ENCODE measurements at regions not wholly inside any gene's neighbourhood (a gene's known extent, or its start where the extent isn't known, plus 50 kb on each side); places are given as distances from the start of the nearest gene placed in this dataset.

- TF ChIP-seq POLR2AphosphoS5 (IDR thresholded peaks at IDR 0.05; ENCODE audit: low read depth, low read length) (no peak), REST (IDR thresholded peaks at IDR 0.05; ENCODE audit: insufficient read depth in 1 of 2, low read depth in 2 of 2, low read length in 1 of 2) (no peak), SIN3A (IDR thresholded peaks at IDR 0.05; ENCODE audit: borderline replicate concordance, insufficient read depth, low read depth, low read length) (no peak), CTCF (IDR thresholded peaks at IDR 0.05) (no peak), TCF7L2 (IDR thresholded peaks at IDR 0.05; ENCODE audit: low read depth, low read length) (no peak)
- ATAC-seq = no peak
- intact Hi-C loops (cut with micrococcal nuclease; ENCODE audit: unreplicated experiment) (no loop called here), in situ Hi-C loops (cut with HindIII; ENCODE audit: low pct_unique_long_range_greater_than_20kb, low sequenced_read_pairs) (no loop called here)
- no peak overlapping the region for H3K4me3 ChIP-seq (ENCODE audit: low read depth in 2 of 2, low read length in 2 of 2)
- H3K27ac ChIP-seq (ENCODE audit: low read length) = no peak overlapping the region
- ChIA-PET CTCF (no interaction called here), POLR2A (no interaction called here)
- no peaks in the 10 kb centered on the region for H3K36me3 ChIP-seq (ENCODE audit: control insufficient read depth, insufficient read depth, low read length)
- H3K27me3 ChIP-seq (ENCODE audit: control insufficient read depth, insufficient read depth, low read length) = peaks cover 2% of the 10 kb centered on the region; the same call in 1 of the 2 replicates
- no peaks in the 10 kb centered on the region for H3K9me3 ChIP-seq (ENCODE audit: control insufficient read depth, insufficient read depth, low read depth, low read length)
- H3K4me1 ChIP-seq (ENCODE audit: control insufficient read depth, insufficient read depth, low read length) = no peaks in the 10 kb centered on the region
- DNase-seq (ENCODE audit: low read depth, low spot score) = no peak
- BruUV-seq (replicated peaks) = no TSS peak
Measured at GRCh38 chr4:41443340-41444079, 94.4 kb upstream of the LIMCH1 start.

GRCh38 chr4:41446391-41446790 lies 91.6 kb upstream of the LIMCH1 start:
- H3K4me1 ChIP-seq (ENCODE audit: control insufficient read depth, insufficient read depth, low read length) = no peaks in the 10 kb centered on the region
- in situ Hi-C loops (cut with HindIII; ENCODE audit: low pct_unique_long_range_greater_than_20kb, low sequenced_read_pairs) = no loop called here
- CTCF ChIA-PET = no interaction called here
- no peaks in the 10 kb centered on the region for H3K9me3 ChIP-seq (ENCODE audit: control insufficient read depth, insufficient read depth, low read depth, low read length)
- ATAC-seq (no peak), DNase-seq (ENCODE audit: low read depth, low spot score) (no peak)
- no peak overlapping the region for H3K27ac ChIP-seq (ENCODE audit: low read length)
- TF ChIP-seq REST (IDR thresholded peaks at IDR 0.05; ENCODE audit: insufficient read depth in 1 of 2, low read depth in 2 of 2, low read length in 1 of 2) = no peak
- TF ChIP-seq POLR2AphosphoS5 (IDR thresholded peaks at IDR 0.05; ENCODE audit: low read depth, low read length) = no peak
- TF ChIP-seq SIN3A (IDR thresholded peaks at IDR 0.05; ENCODE audit: borderline replicate concordance, insufficient read depth, low read depth, low read length) = no peak
- no peak for TF ChIP-seq TCF7L2 (IDR thresholded peaks at IDR 0.05; ENCODE audit: low read depth, low read length)
- H3K36me3 ChIP-seq (ENCODE audit: control insufficient read depth, insufficient read depth, low read length) = no peaks in the 10 kb centered on the region
- POLR2A ChIA-PET = no interaction called here
- BruUV-seq (replicated peaks) = no TSS peak
- intact Hi-C loops (cut with micrococcal nuclease; ENCODE audit: unreplicated experiment) = no loop called here
- H3K4me3 ChIP-seq (ENCODE audit: low read depth in 2 of 2, low read length in 2 of 2) = no peak overlapping the region
- H3K27me3 ChIP-seq (ENCODE audit: control insufficient read depth, insufficient read depth, low read length) = peaks cover 2% of the 10 kb centered on the region; the same call in 1 of the 2 replicates

Data from Panc1 (cell line).